DND-41 (cell line): ENCODE measurements at regions not wholly inside any gene's neighbourhood (a gene's known extent, or its start where the extent isn't known, plus 50 kb on each side); places are given as distances from the start of the nearest gene placed in this dataset.

Experiments used
- CTCF ChIP-seq: IDR thresholded peaks from 2 replicates; pipeline ENCODE4 v1.5.1; 2012; ENCODE audit warnings: borderline replicate concordance, low read length, moderate library complexity, mild to moderate bottlenecking; ENCODE audit not compliant: poor library complexity, severe bottlenecking; ENCODE audit errors: extremely low read depth
- EZH2 ChIP-seq: IDR thresholded peaks from 3 replicates; pipeline ENCODE4 v1.6.1; 2012; ENCODE audit warnings: borderline replicate concordance, low read depth, mild to moderate bottlenecking, moderate library complexity, low read length, inconsistent platforms; ENCODE audit not compliant: severe bottlenecking

GRCh38 chr13:109940637-109941036 lies 154.3 kb upstream of the IRS2 start:
- TF ChIP-seq CTCF = no peak
- no peak for TF ChIP-seq EZH2
